HG03439 (cell line): ENCODE measurements at regions not wholly inside any gene's neighbourhood (a gene's known extent, or its start where the extent isn't known, plus 50 kb on each side); places are given as distances from the start of the nearest gene placed in this dataset.
"Not testable (repeated sequence)": the region's sequence is repeated elsewhere in the genome, so short reads cannot be mapped to it uniquely, and the experiment has no call there.

ENCODE experiments used
- ATAC-seq: cut with Tn5 transposase; IDR thresholded peaks from one replicate; pipeline ENCODE4 v1.9.1; 2021; ENCODE audit warnings: mild to moderate bottlenecking, moderate library complexity; ENCODE audit not compliant: unreplicated experiment

- no peak for ATAC-seq
Observed at GRCh38 chr13:21228738-21229137, 52.3 kb downstream of the MRPL57 start.

- no peak for ATAC-seq
Observed at GRCh38 chr13:21229241-21230024, 53.0 kb downstream of the MRPL57 start.

- ATAC-seq = no peak
Observed at GRCh38 chr13:21230516-21230915, 54.1 kb downstream of the MRPL57 start.

- no peak for ATAC-seq
Observed at GRCh38 chr13:21231426-21231940, 55.0 kb downstream of the MRPL57 start.

- no peak for ATAC-seq
Observed at GRCh38 chr13:21232196-21232595, 55.7 kb downstream of the MRPL57 start.

GRCh38 chr13:21232599-21232998, 56.1 kb downstream of the MRPL57 start:
- no peak for ATAC-seq

- no peak for ATAC-seq
Observed at GRCh38 chr13:21233086-21233485, 56.6 kb downstream of the MRPL57 start.

GRCh38 chr13:21234526-21234925, 58.1 kb downstream of the MRPL57 start:
- ATAC-seq = no peak

- no peak for ATAC-seq
Observed at GRCh38 chr13:21235174-21235573, 58.7 kb downstream of the MRPL57 start.

- no peak for ATAC-seq
Observed at GRCh38 chr13:21237081-21237480, 60.6 kb downstream of the MRPL57 start.

GRCh38 chr13:21238267-21238666, 61.8 kb downstream of the MRPL57 start:
- no peak for ATAC-seq

GRCh38 chr13:21240586-21240985, 64.1 kb downstream of the MRPL57 start:
- no peak for ATAC-seq

GRCh38 chr13:21242236-21242635, 65.8 kb downstream of the MRPL57 start:
- ATAC-seq = no peak

- no peak for ATAC-seq
Observed at GRCh38 chr13:21243045-21243897, 66.8 kb downstream of the MRPL57 start.

GRCh38 chr13:21243898-21244184, 67.4 kb downstream of the MRPL57 start:
- not testable (repeated sequence) for ATAC-seq

- no peak for ATAC-seq
Observed at GRCh38 chr13:21246761-21247452, 70.4 kb downstream of the MRPL57 start.

- no peak for ATAC-seq
Observed at GRCh38 chr13:21256351-21256761, 79.9 kb downstream of the MRPL57 start.

GRCh38 chr13:21256891-21257290, 80.4 kb downstream of the MRPL57 start:
- no peak for ATAC-seq

- no peak for ATAC-seq
Observed at GRCh38 chr13:21259571-21260455, 83.4 kb downstream of the MRPL57 start.

GRCh38 chr13:21260561-21261290, 84.3 kb downstream of the MRPL57 start:
- not testable (repeated sequence) for ATAC-seq
